ENCODE measurements at regions not wholly inside any gene's neighbourhood (a gene's known extent, or its start where the extent isn't known, plus 50 kb on each side); places are given as distances from the start of the nearest gene placed in this dataset.

DNA sequence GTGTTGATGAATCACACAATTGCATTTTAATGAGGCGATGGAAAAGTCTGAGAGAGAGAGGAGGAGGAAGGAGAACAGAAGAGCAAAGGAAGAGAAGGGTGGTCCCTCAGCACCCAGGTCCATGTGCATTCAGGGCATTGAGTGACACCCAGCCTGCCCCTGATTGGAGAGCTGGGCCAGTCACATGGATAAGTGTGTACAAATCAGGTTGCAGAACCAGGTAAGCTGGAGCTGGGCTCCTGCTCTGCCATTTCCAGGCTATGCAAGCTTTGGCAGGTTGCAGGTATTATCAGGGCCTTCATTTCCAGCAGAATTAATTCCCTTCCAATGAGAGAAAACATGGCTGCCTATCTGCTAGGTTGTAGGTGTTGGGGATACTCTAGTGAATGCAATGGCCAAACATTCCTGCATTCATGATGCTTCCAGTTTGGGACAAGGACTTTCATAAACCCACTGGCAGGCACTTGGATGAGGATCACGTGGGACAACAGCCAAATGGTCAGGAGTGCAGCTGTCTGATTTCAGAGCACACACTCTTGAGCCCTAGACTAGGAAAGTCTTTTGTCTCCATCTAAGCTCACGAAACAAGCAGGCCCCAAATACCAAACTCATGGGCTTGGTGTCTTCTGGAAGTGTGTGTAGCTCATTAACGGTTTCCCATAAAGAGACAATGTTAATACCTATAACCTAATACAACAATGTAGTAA is 577.9 kb upstream of the CDH5 start:
- TF ChIP-seq, protein P1, sequence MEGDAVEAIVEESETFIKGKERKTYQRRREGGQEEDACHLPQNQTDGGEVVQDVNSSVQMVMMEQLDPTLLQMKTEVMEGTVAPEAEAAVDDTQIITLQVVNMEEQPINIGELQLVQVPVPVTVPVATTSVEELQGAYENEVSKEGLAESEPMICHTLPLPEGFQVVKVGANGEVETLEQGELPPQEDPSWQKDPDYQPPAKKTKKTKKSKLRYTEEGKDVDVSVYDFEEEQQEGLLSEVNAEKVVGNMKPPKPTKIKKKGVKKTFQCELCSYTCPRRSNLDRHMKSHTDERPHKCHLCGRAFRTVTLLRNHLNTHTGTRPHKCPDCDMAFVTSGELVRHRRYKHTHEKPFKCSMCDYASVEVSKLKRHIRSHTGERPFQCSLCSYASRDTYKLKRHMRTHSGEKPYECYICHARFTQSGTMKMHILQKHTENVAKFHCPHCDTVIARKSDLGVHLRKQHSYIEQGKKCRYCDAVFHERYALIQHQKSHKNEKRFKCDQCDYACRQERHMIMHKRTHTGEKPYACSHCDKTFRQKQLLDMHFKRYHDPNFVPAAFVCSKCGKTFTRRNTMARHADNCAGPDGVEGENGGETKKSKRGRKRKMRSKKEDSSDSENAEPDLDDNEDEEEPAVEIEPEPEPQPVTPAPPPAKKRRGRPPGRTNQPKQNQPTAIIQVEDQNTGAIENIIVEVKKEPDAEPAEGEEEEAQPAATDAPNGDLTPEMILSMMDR (conservative IDR thresholded peaks at IDR 0.05 in 1 of 2, IDR thresholded peaks at IDR 0.05 in 1 of 2; ENCODE audit: low read depth in 1 of 2, low read length in 2 of 2), result no peak
- no peak for TF ChIP-seq EZH2 (IDR thresholded peaks at IDR 0.05; ENCODE audit: low read length, missing control alignments)
